HepG2 (cell line): ENCODE measurements at regions not wholly inside any gene's neighbourhood (a gene's known extent, or its start where the extent isn't known, plus 50 kb on each side); places are given as distances from the start of the nearest gene placed in this dataset.

Experiments used
- ATAC-seq: fragments of 200-7000 bp; cut with Tn5 transposase; 3 replicates; pipeline ENCODE4 v1.9.1; 2020; ENCODE audit warnings: mild to moderate bottlenecking, moderate library complexity
- BruUV-seq: library from RNA; stranded (reverse); fragments of 400-500 nt; replicated peaks from 2 replicates; lab custom pipeline; 2021; lab: Mats Ljungman, UMichigan
- CTCF ChIA-PET: fragments of 300-600 bp; formaldehyde crosslinking; extraction: SDS; loops from one replicate; lab custom pipeline; 2021; ENCODE audit warnings: low total read pairs, inconsistent platforms, low intra/inter-chr PET ratio; lab: Yijun Ruan, JAX
- POLR2A ChIA-PET: fragments of 350-600 bp; sonication (Branson Sonifier 250); formaldehyde crosslinking; loops from one replicate; lab custom pipeline; 2020; ENCODE audit warnings: antibody characterized with exemption, inconsistent platforms; lab: Yijun Ruan, JAX
- DNase-seq: peaks from one replicate; pipeline ENCODE4 v3.0.0-alpha.2; 2015; ENCODE audit warnings: low spot score
- FAIRE-seq: peaks from 3 replicates; lab custom pipeline; 2011; peaks lifted over from hg19 to GRCh38; lab: Jason Lieb, UNC
- H2AFZ ChIP-seq: one replicate; pipeline ENCODE4 v1.6.1; 2011; ENCODE audit warnings: low read length, inconsistent platforms
- H3K27ac ChIP-seq: fragments of 300-600 bp; 3 replicates; pipeline ENCODE4 v1.8.0; 2011; ENCODE audit warnings: mixed run types, mild to moderate bottlenecking, mixed read lengths, low read length, inconsistent platforms; ENCODE audit not compliant: insufficient read depth; ENCODE audit errors: extremely low read length
- H3K27me3 ChIP-seq, 2 experiments: fragments of 200-600 bp in 1 of 2; 2 replicates in 1 of 2; 3 replicates in 1 of 2; pipeline versions ENCODE4 v1.6.0 to v1.8.0; 2011; ENCODE audit warnings: low read length in 2 of 2, mild to moderate bottlenecking in 2 of 2, moderate library complexity in 2 of 2, inconsistent platforms in 1 of 2; ENCODE audit not compliant: insufficient read depth in 2 of 2, control insufficient read depth in 1 of 2
- H3K36me3 ChIP-seq, 2 experiments: fragments of 200-600 bp in 1 of 2; replicated peaks in 1 of 2; 2 replicates in 1 of 2; 3 replicates in 1 of 2; pipeline versions ENCODE4 v1.5.1 to v1.8.0; 2011; ENCODE audit warnings: low read length in 2 of 2, inconsistent platforms in 1 of 2; ENCODE audit not compliant: insufficient read depth in 2 of 2, control insufficient read depth in 1 of 2
- H3K4me1 ChIP-seq: 2 replicates; pipeline ENCODE4 v1.5.1; 2012; ENCODE audit warnings: low read length, inconsistent platforms; ENCODE audit not compliant: insufficient read depth
- H3K4me2 ChIP-seq: 2 replicates; pipeline ENCODE4 v1.6.0; 2011; ENCODE audit warnings: low read depth, low read length, inconsistent platforms
- H3K4me3 ChIP-seq, 3 experiments: fragments of 200-600 bp in 1 of 3; sonication (generic), shearing (Covaris generic) in 1 of 3; replicated peaks in 1 of 3; 2 replicates each; pipeline ENCODE4 v1.5.1; 2011 to 2016; ENCODE audit warnings: low read length in 3 of 3, inconsistent platforms in 2 of 3, low read depth in 2 of 3, mild to moderate bottlenecking in 2 of 3, control low read depth in 1 of 3, mixed read lengths in 1 of 3; ENCODE audit not compliant: insufficient read depth in 1 of 3
- H3K79me2 ChIP-seq: one replicate; pipeline ENCODE4 v1.6.1; 2011; ENCODE audit warnings: low read length, inconsistent platforms; ENCODE audit not compliant: insufficient read depth
- H3K9ac ChIP-seq: 2 replicates; pipeline ENCODE4 v1.6.0; 2011; ENCODE audit warnings: mild to moderate bottlenecking, low read depth, low read length, inconsistent platforms; ENCODE audit not compliant: insufficient read depth
- H3K9me3 ChIP-seq: 2 replicates; pipeline ENCODE4 v1.5.1; 2012; ENCODE audit warnings: mild to moderate bottlenecking, low read length
- H4K20me1 ChIP-seq: 2 replicates; pipeline ENCODE4 v1.6.0; 2011; ENCODE audit warnings: inconsistent platforms, mild to moderate bottlenecking, low read length, moderate library complexity; ENCODE audit not compliant: insufficient read depth
- ARNT ChIP-seq: fragments of 450-650 bp; IDR thresholded peaks from 2 replicates; pipeline ENCODE4 v1.6.1; 2017
- FIP1L1 ChIP-seq: fragments of 200-400 bp; formaldehyde crosslinking; IDR thresholded peaks from 2 replicates; pipeline ENCODE4 v1.6.1; 2018; ENCODE audit warnings: low read depth, mild to moderate bottlenecking, low read length, moderate library complexity, borderline replicate concordance; ENCODE audit not compliant: insufficient read depth
- RFX3 ChIP-seq: IDR thresholded peaks from 2 replicates; pipeline ENCODE4 v1.6.1; 2016; ENCODE audit warnings: missing biosample characterization, missing genetic modification reagents
- TBL1XR1 ChIP-seq: fragments of 150-350 bp; IDR thresholded peaks from 2 replicates; pipeline ENCODE4 v1.6.1; 2014; ENCODE audit warnings: borderline replicate concordance, low read length; ENCODE audit not compliant: partially characterized antibody
- ZNF24 ChIP-seq: fragments of 450-650 bp; IDR thresholded peaks from 2 replicates; pipeline ENCODE4 v1.6.1; 2017; ENCODE audit warnings: antibody characterized with exemption, mild to moderate bottlenecking
- ZNF446 ChIP-seq: sonication (generic); formaldehyde crosslinking; IDR thresholded peaks from 2 replicates; pipeline ENCODE4 v1.5.0; 2020; ENCODE audit warnings: mild to moderate bottlenecking, missing genetic modification reagents
- ZNF792 ChIP-seq: IDR thresholded peaks from 2 replicates; pipeline ENCODE4 v1.6.1; 2016
- ZSCAN29 ChIP-seq: sonication (generic); formaldehyde crosslinking; conservative IDR thresholded peaks from 2 replicates; pipeline ENCODE4 v1.4.0; 2020; ENCODE audit warnings: mild to moderate bottlenecking, missing genetic modification reagents
- WGBS: methylation state at CpG from one replicate; pipeline ENCODE4 v1.1.6; 2017; ENCODE audit warnings: low lambda C conversion rate; 5-methylcytosine and 5-hydroxymethylcytosine counted together
- in situ Hi-C: cut with HindIII; loops from 2 replicates; pipeline ENCODE4 v1.10.0; 2017; ENCODE audit warnings: low pct_unique_long_range_greater_than_20kb; ENCODE audit not compliant: extremely low pct_ligation_motif_present
- intact Hi-C: fragments of 100-400 bp; cut with micrococcal nuclease; formaldehyde crosslinking; loops from one replicate; pipeline ENCODE4 v1.10.0; 2022; ENCODE audit not compliant: unreplicated experiment
- TF ChIP-seq, protein P1 (sequence below): sonication (generic); formaldehyde crosslinking; IDR thresholded peaks from 2 replicates; pipeline ENCODE4 v1.5.0; 2020; ENCODE audit warnings: mild to moderate bottlenecking, missing genetic modification reagents, moderate library complexity

DNA sequence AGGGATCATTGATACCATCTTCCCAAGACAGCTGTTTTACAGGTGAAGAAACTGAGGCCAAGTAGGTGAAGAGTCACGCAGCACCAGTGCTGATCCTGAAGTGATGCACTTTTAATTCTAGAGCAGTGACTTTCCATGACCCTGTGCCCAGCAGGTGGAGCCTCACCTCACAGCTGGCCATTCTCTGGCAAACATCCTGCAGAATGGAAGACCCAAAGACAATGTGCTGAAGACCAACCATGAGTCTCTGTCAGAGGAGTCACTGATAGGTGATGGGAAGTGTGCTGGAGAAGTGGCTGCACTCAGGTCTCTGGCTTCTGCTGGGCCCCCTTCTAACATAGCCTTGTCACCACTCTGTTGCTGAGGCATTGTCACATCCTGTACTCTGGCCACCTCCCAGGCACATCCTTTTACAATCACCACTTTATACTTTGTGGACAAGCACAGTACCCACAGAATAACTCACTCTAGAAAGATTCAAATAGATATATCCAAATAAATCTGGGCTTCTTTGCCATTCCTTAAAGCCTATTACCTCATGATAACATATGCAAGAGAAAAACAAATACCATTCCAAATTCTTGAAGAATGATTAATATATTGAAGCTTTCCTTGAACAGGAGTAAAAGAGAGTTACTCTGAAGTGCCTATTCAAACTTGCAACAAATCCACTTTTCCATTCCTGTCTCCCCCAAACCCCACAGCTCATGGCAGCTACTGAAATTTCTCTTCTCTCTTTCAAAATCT lies 64.1 kb upstream of the SCOC start:
- no peaks in the 10 kb centered on the region for H3K4me1 ChIP-seq
- no peak overlapping the region for H3K27ac ChIP-seq
- H3K9ac ChIP-seq: no peak overlapping the region
- DNase-seq (no peak), ATAC-seq (peak; percentile 50; the same call in 2 of the 3 replicates), FAIRE-seq (no peak)
- no peak overlapping the region for H2AFZ ChIP-seq
- no peaks in the 10 kb centered on the region for H3K36me3 ChIP-seq
- in situ Hi-C loops (no loop called here), intact Hi-C loops (no loop called here)
- no peaks in the 10 kb centered on the region for H3K79me2 ChIP-seq
- POLR2A ChIA-PET: no interaction called here
- TF ChIP-seq ZSCAN29 (CRISPR knock-in tag) (no peak), ZNF446 (CRISPR knock-in tag) (no peak), RFX3 (CRISPR knock-in tag) (no peak), FIP1L1 (no peak), TBL1XR1 (no peak), ZNF24 (no peak), ARNT (no peak), ZNF792 (CRISPR knock-in tag) (no peak)
- TF ChIP-seq, protein P1, sequence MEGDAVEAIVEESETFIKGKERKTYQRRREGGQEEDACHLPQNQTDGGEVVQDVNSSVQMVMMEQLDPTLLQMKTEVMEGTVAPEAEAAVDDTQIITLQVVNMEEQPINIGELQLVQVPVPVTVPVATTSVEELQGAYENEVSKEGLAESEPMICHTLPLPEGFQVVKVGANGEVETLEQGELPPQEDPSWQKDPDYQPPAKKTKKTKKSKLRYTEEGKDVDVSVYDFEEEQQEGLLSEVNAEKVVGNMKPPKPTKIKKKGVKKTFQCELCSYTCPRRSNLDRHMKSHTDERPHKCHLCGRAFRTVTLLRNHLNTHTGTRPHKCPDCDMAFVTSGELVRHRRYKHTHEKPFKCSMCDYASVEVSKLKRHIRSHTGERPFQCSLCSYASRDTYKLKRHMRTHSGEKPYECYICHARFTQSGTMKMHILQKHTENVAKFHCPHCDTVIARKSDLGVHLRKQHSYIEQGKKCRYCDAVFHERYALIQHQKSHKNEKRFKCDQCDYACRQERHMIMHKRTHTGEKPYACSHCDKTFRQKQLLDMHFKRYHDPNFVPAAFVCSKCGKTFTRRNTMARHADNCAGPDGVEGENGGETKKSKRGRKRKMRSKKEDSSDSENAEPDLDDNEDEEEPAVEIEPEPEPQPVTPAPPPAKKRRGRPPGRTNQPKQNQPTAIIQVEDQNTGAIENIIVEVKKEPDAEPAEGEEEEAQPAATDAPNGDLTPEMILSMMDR (CRISPR knock-in tag): peak; percentile 31; the same call in 1 of the 2 replicates
- H3K27me3 ChIP-seq: peaks cover 0 to 5% of the 10 kb centered on the region in 2 experiments; a peak in 2 of 5 replicates
- no peak overlapping the region for H3K4me2 ChIP-seq
- H3K9me3 ChIP-seq: no peaks in the 10 kb centered on the region
- no TSS peak for BruUV-seq
- CTCF ChIA-PET: no interaction called here
- H3K4me3 ChIP-seq: no peak overlapping the region
- 36% methylated on average over 1 of the region's 1 CpG for WGBS
- no peaks in the 10 kb centered on the region for H4K20me1 ChIP-seq
